H9 (cell line): ENCODE measurements at regions not wholly inside any gene's neighbourhood (a gene's known extent, or its start where the extent isn't known, plus 50 kb on each side); places are given as distances from the start of the nearest gene placed in this dataset.
A peak's percentile ranks its signal among the peaks of the same experiment; 100 is the strongest.

ENCODE experiments used
- DNase-seq: peaks from one replicate; pipeline ENCODE4 v3.0.0-alpha.2; 2017
- H2AFZ ChIP-seq: one replicate; pipeline ENCODE4 v1.6.1; 2013; ENCODE audit warnings: mild to moderate bottlenecking, low read length, control low read depth, moderate library complexity
- H2AK5ac ChIP-seq: 2 replicates; pipeline ENCODE4 v1.6.1; 2013; ENCODE audit warnings: low read length, control low read depth, mixed read lengths; ENCODE audit not compliant: insufficient read length
- H2BK120ac ChIP-seq: one replicate; pipeline ENCODE4 v1.6.1; 2013; ENCODE audit warnings: low read depth, mild to moderate bottlenecking, low read length, control low read depth, inconsistent platforms; ENCODE audit not compliant: poor library complexity, severe bottlenecking
- H2BK12ac ChIP-seq: 2 replicates; pipeline ENCODE4 v1.6.1; 2013; ENCODE audit warnings: low read length, control low read depth, mixed read lengths, low read depth; ENCODE audit not compliant: insufficient read length
- H2BK15ac ChIP-seq: 2 replicates; pipeline ENCODE4 v1.6.1; 2013; ENCODE audit warnings: low read depth, low read length, control low read depth
- H2BK20ac ChIP-seq: one replicate; pipeline ENCODE4 v1.6.1; 2013; ENCODE audit warnings: low read depth, mild to moderate bottlenecking, low read length, control low read depth, inconsistent platforms; ENCODE audit not compliant: poor library complexity, severe bottlenecking
- H2BK5ac ChIP-seq: 2 replicates; pipeline ENCODE4 v1.6.1; 2013; ENCODE audit warnings: low read length, control low read depth, mixed read lengths; ENCODE audit not compliant: insufficient read length
- H3K14ac ChIP-seq: 2 replicates; pipeline ENCODE4 v1.6.1; 2013; ENCODE audit warnings: low read length, control low read depth; ENCODE audit not compliant: insufficient read depth
- H3K18ac ChIP-seq: 2 replicates; pipeline ENCODE4 v1.6.1; 2013; ENCODE audit warnings: low read depth, mild to moderate bottlenecking, mixed read lengths, low read length, control low read depth; ENCODE audit not compliant: insufficient read length
- H3K23ac ChIP-seq: 2 replicates; pipeline ENCODE4 v1.6.1; 2013; ENCODE audit warnings: low read length, control low read depth, mixed read lengths, low read depth; ENCODE audit not compliant: insufficient read length
- H3K23me2 ChIP-seq: 2 replicates; pipeline ENCODE4 v1.6.1; 2013; ENCODE audit warnings: low read depth, mild to moderate bottlenecking, mixed read lengths, low read length, control low read depth; ENCODE audit not compliant: insufficient read length, poor library complexity, severe bottlenecking
- H3K27ac ChIP-seq: 2 replicates; pipeline ENCODE4 v1.5.1; 2013; ENCODE audit warnings: low read length, control low read depth, mixed read lengths, low read depth; ENCODE audit not compliant: insufficient read length
- H3K27me3 ChIP-seq: 2 replicates; pipeline ENCODE4 v1.6.1; 2013; ENCODE audit warnings: low read length, control low read depth, inconsistent platforms; ENCODE audit not compliant: insufficient read depth
- H3K4ac ChIP-seq: 2 replicates; pipeline ENCODE4 v1.6.1; 2013; ENCODE audit warnings: low read depth, mild to moderate bottlenecking, control low read depth, inconsistent platforms, low read length, moderate library complexity
- H3K4me1 ChIP-seq: 2 replicates; pipeline ENCODE4 v1.6.1; 2013; ENCODE audit warnings: low read length, control low read depth, inconsistent platforms; ENCODE audit not compliant: insufficient read depth
- H3K4me2 ChIP-seq: 2 replicates; pipeline ENCODE4 v1.6.1; 2013; ENCODE audit warnings: low read length, control low read depth, mixed read lengths; ENCODE audit not compliant: insufficient read length, insufficient read depth
- H3K56ac ChIP-seq: 2 replicates; pipeline ENCODE4 v1.6.1; 2013; ENCODE audit warnings: low read depth, mild to moderate bottlenecking, mixed read lengths, low read length, control low read depth; ENCODE audit not compliant: insufficient read length
- H3K79me1 ChIP-seq: 2 replicates; pipeline ENCODE4 v1.6.1; 2013; ENCODE audit warnings: low read depth, mild to moderate bottlenecking, moderate library complexity, low read length, control low read depth, inconsistent platforms; ENCODE audit not compliant: insufficient read depth, poor library complexity, severe bottlenecking
- H3K79me2 ChIP-seq: 2 replicates; pipeline ENCODE4 v1.6.1; 2013; ENCODE audit warnings: low read length, control low read depth, inconsistent platforms; ENCODE audit not compliant: insufficient read depth
- H3K9ac ChIP-seq: 2 replicates; pipeline ENCODE4 v1.6.1; 2013; ENCODE audit warnings: low read length, control low read depth, mixed read lengths; ENCODE audit not compliant: insufficient read length; ENCODE audit errors: extremely low read depth
- H3K9me3 ChIP-seq: one replicate; pipeline ENCODE4 v1.6.1; 2013; ENCODE audit warnings: low read depth, low read length, inconsistent platforms; ENCODE audit not compliant: control insufficient read depth
- H3T11ph ChIP-seq: one replicate; pipeline ENCODE4 v1.6.1; 2013; ENCODE audit warnings: mild to moderate bottlenecking, low read length, control low read depth, inconsistent platforms
- H4K20me1 ChIP-seq: one replicate; pipeline ENCODE4 v1.6.1; 2013; ENCODE audit not compliant: control insufficient read depth, insufficient read length, insufficient read depth
- H4K5ac ChIP-seq: 2 replicates; pipeline ENCODE4 v1.6.1; 2013; ENCODE audit warnings: low read depth, mild to moderate bottlenecking, mixed read lengths, low read length, control low read depth; ENCODE audit not compliant: insufficient read length
- H4K8ac ChIP-seq: replicated peaks from 2 replicates; pipeline ENCODE4 v1.6.1; 2013; ENCODE audit warnings: low read length, control low read depth, mixed read lengths, low read depth; ENCODE audit not compliant: insufficient read length
- H4K91ac ChIP-seq: 2 replicates; pipeline ENCODE4 v1.6.1; 2013; ENCODE audit warnings: low read depth, mild to moderate bottlenecking, moderate library complexity, mixed read lengths, low read length, control low read depth; ENCODE audit not compliant: insufficient read length
- H3K27ac Mint-ChIP-seq, 3 experiments: 2 replicates in 2 of 3; 3 replicates in 1 of 3; pipeline ENCODE4 v1.8.0; 2020 to 2021; ENCODE audit warnings: mixed read lengths in 3 of 3, mild to moderate bottlenecking in 1 of 3, moderate library complexity in 1 of 3
- H3K27me3 Mint-ChIP-seq: 2 replicates; pipeline ENCODE4 v1.8.0; 2021; ENCODE audit warnings: low read depth, mild to moderate bottlenecking, moderate library complexity, mixed read lengths
- H3K36me3 Mint-ChIP-seq, 3 experiments: 2 replicates in 2 of 3; 3 replicates in 1 of 3; pipeline ENCODE4 v1.8.0; 2020 to 2021; ENCODE audit warnings: low read depth in 3 of 3, mixed read lengths in 3 of 3; ENCODE audit not compliant: insufficient read depth in 1 of 3
- H3K4me1 Mint-ChIP-seq, 2 experiments: 2 replicates each; pipeline ENCODE4 v1.8.0; 2020; ENCODE audit warnings: mixed read lengths in 2 of 2
- H3K4me3 Mint-ChIP-seq, 2 experiments: 2 replicates in 1 of 2; 3 replicates in 1 of 2; pipeline ENCODE4 v1.8.0; 2020 to 2021; ENCODE audit warnings: mild to moderate bottlenecking in 2 of 2, mixed read lengths in 2 of 2, moderate library complexity in 1 of 2
- H3K9me3 Mint-ChIP-seq, 2 experiments: 2 replicates in 1 of 2; 3 replicates in 1 of 2; pipeline ENCODE4 v1.8.0; 2020; ENCODE audit warnings: mild to moderate bottlenecking in 2 of 2, mixed read lengths in 2 of 2, moderate library complexity in 1 of 2
- WGBS: extraction: QIAGEN DNeasy Blood & Tissue Kit; methylation state at CpG from one replicate; pipeline ENCODE4 v1.1.7; 2013; ENCODE audit warnings: missing lambda C conversion rate, low lambda C conversion rate, mixed read lengths; ENCODE audit not compliant: insufficient read length; ENCODE audit errors: extremely low coverage; 5-methylcytosine and 5-hydroxymethylcytosine counted together
- TF ChIP-seq, protein P1 (sequence below): fragments of 200-600 bp; sonication (generic); conservative IDR thresholded peaks from 3 replicates; pipeline ENCODE4 v1.8.0; 2021; ENCODE audit warnings: antibody characterized with exemption, mild to moderate bottlenecking

DNA sequence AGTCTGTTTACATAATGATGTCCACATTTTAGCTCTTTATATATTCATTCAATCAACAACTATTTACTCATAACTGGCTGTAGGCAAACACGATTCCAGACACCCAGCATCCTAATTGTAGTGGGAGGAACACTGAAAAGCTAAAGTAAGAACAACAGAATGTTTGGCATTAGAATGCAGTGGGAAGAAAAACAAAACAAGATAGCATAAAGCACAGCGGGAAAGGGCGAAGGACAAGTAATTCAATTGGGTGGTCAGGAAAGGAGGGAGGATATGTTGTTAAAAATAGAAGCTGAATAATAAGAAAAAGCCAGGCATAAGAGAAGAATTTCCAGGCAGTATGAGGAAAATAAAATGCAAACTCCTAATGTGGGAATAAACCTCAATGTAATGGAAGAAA lies 189.5 kb upstream of the FAT4 start:
- Histone ChIP-seq H3K9me3 (no peaks in the 10 kb centered on the region), H2BK120ac (no peak overlapping the region), H4K20me1 (no peaks in the 10 kb centered on the region), H2BK20ac (no peak overlapping the region), H3K4me1 (no peaks in the 10 kb centered on the region), H3K14ac (no peak overlapping the region), H3K23ac (no peak overlapping the region), H3K27ac (no peak overlapping the region), H4K91ac (no peak overlapping the region), H4K5ac (no peak overlapping the region), H3K4me2 (peak overlapping the region; percentile 19), H2BK12ac (no peak overlapping the region), H3K27me3 (no peaks in the 10 kb centered on the region), H2BK5ac (no peak overlapping the region), H3K56ac (no peak overlapping the region), H4K8ac (no peak overlapping the region), H2AFZ (peak overlapping the region; percentile 22), H3K79me2 (no peaks in the 10 kb centered on the region), H3K23me2 (no peaks in the 10 kb centered on the region), H3T11ph (no peak overlapping the region), H2AK5ac (no peak overlapping the region), H3K4ac (no peak overlapping the region), H3K79me1 (no peaks in the 10 kb centered on the region), H3K18ac (no peak overlapping the region), H2BK15ac (no peak overlapping the region), H3K9ac (no peak overlapping the region)
- no CpG with 5 or more reads among the region's 3 CpGs for WGBS
- no peak for DNase-seq
- no peaks in the 10 kb centered on the region for H3K9me3 Mint-ChIP-seq
- TF ChIP-seq, protein P1, sequence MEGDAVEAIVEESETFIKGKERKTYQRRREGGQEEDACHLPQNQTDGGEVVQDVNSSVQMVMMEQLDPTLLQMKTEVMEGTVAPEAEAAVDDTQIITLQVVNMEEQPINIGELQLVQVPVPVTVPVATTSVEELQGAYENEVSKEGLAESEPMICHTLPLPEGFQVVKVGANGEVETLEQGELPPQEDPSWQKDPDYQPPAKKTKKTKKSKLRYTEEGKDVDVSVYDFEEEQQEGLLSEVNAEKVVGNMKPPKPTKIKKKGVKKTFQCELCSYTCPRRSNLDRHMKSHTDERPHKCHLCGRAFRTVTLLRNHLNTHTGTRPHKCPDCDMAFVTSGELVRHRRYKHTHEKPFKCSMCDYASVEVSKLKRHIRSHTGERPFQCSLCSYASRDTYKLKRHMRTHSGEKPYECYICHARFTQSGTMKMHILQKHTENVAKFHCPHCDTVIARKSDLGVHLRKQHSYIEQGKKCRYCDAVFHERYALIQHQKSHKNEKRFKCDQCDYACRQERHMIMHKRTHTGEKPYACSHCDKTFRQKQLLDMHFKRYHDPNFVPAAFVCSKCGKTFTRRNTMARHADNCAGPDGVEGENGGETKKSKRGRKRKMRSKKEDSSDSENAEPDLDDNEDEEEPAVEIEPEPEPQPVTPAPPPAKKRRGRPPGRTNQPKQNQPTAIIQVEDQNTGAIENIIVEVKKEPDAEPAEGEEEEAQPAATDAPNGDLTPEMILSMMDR, result no peak
- H3K27me3 Mint-ChIP-seq, result no peaks in the 10 kb centered on the region
- H3K27ac Mint-ChIP-seq, result peak overlapping the region in 1 of 3 experiments; percentile 52; a peak in 3 of 7 replicates
- H3K4me1 Mint-ChIP-seq, result peaks cover 9 to 18% of the 10 kb centered on the region in 2 experiments
- H3K36me3 Mint-ChIP-seq, result no peaks in the 10 kb centered on the region
- H3K4me3 Mint-ChIP-seq, result no peak overlapping the region
